HEK293 (cell line): ENCODE measurements at regions not wholly inside any gene's neighbourhood (a gene's known extent, or its start where the extent isn't known, plus 50 kb on each side); places are given as distances from the start of the nearest gene placed in this dataset.

Experiments used
- CTCF ChIA-PET: fragments of 350-600 bp; formaldehyde crosslinking; extraction: SDS; loops from one replicate; lab custom pipeline; 2021; ENCODE audit warnings: antibody characterized with exemption; lab: Yijun Ruan, JAX
- POLR2A ChIA-PET: fragments of 300-600 bp; formaldehyde crosslinking; extraction: SDS; loops from one replicate; lab custom pipeline; 2020; ENCODE audit warnings: antibody characterized with exemption, inconsistent platforms; lab: Yijun Ruan, JAX
- H3K27ac ChIP-seq: fragments of 200-500 bp; sonication (Bioruptor generic); 2 replicates; pipeline ENCODE4 v1.5.1; 2014; ENCODE audit warnings: low read depth, low read length, control low read depth, inconsistent platforms; ENCODE audit errors: extremely low read depth
- H3K36me3 ChIP-seq, 2 experiments: fragments of 200-500 bp in 1 of 2; sonication (Bioruptor generic) in 1 of 2; 1 replicate in 1 of 2; 2 replicates in 1 of 2; pipeline ENCODE4 v1.5.1; 2014 to 2017; ENCODE audit warnings: inconsistent platforms in 2 of 2, low read length in 2 of 2; ENCODE audit not compliant: control insufficient read depth in 2 of 2, insufficient read depth in 1 of 2
- H3K4me1 ChIP-seq: fragments of 200-500 bp; sonication (Bioruptor generic); 2 replicates; pipeline ENCODE4 v1.5.1; 2014; ENCODE audit warnings: mild to moderate bottlenecking, low read length, inconsistent platforms; ENCODE audit not compliant: control insufficient read depth, insufficient read depth
- H3K4me3 ChIP-seq: 2 replicates; pipeline ENCODE4 v1.5.1; 2011; ENCODE audit warnings: low read depth, mild to moderate bottlenecking, control low read depth, low read length, moderate library complexity
- H3K9me3 ChIP-seq: fragments of 200-500 bp; sonication (Bioruptor generic); 2 replicates; pipeline ENCODE4 v1.5.1; 2014; ENCODE audit warnings: low read depth, low read length, inconsistent platforms; ENCODE audit not compliant: control insufficient read depth, insufficient read depth
- KLF1 ChIP-seq: fragments of 450-650 bp; formaldehyde crosslinking; IDR thresholded peaks from 2 replicates; pipeline ENCODE4 v1.5.1; 2016; ENCODE audit warnings: missing biosample characterization, missing genetic modification characterization
- KLF10 ChIP-seq: fragments of 450-650 bp; IDR thresholded peaks from 2 replicates; pipeline ENCODE4 v1.5.1; 2018; ENCODE audit warnings: missing biosample characterization, mild to moderate bottlenecking, missing genetic modification characterization
- OVOL3 ChIP-seq: fragments of 450-650 bp; formaldehyde crosslinking; IDR thresholded peaks from 2 replicates; pipeline ENCODE4 v1.5.1; 2016; ENCODE audit warnings: missing biosample characterization, missing genetic modification characterization
- ZNF146 ChIP-seq: fragments of 450-650 bp; formaldehyde crosslinking; IDR thresholded peaks from 2 replicates; pipeline ENCODE4 v1.5.1; 2016; ENCODE audit warnings: missing biosample characterization, missing genetic modification characterization
- ZNF23 ChIP-seq: fragments of 450-650 bp; formaldehyde crosslinking; IDR thresholded peaks from 2 replicates; pipeline ENCODE4 v1.5.1; 2016; ENCODE audit warnings: missing biosample characterization, missing genetic modification characterization, borderline replicate concordance
- ZNF266 ChIP-seq: fragments of 450-650 bp; formaldehyde crosslinking; IDR thresholded peaks from 2 replicates; pipeline ENCODE4 v1.5.1; 2016; ENCODE audit warnings: missing biosample characterization, missing genetic modification characterization, low read depth
- ZNF302 ChIP-seq: fragments of 450-650 bp; formaldehyde crosslinking; IDR thresholded peaks from 2 replicates; pipeline ENCODE4 v1.5.1; 2016; ENCODE audit warnings: missing biosample characterization, missing genetic modification characterization, low read depth
- ZNF416 ChIP-seq: fragments of 450-650 bp; formaldehyde crosslinking; IDR thresholded peaks from 2 replicates; pipeline ENCODE4 v1.5.1; 2016; ENCODE audit warnings: missing biosample characterization, missing genetic modification characterization
- ZNF433 ChIP-seq: fragments of 450-650 bp; formaldehyde crosslinking; IDR thresholded peaks from 2 replicates; pipeline ENCODE4 v1.5.1; 2016; ENCODE audit warnings: missing biosample characterization, missing genetic modification characterization, low read depth
- ZNF548 ChIP-seq: fragments of 450-650 bp; formaldehyde crosslinking; IDR thresholded peaks from 2 replicates; pipeline ENCODE4 v1.5.1; 2016; ENCODE audit warnings: missing biosample characterization, missing genetic modification characterization
- TF ChIP-seq, protein P1 (sequence below): fragments of 450-650 bp; formaldehyde crosslinking; IDR thresholded peaks from 2 replicates; pipeline ENCODE4 v1.5.1; 2016; ENCODE audit warnings: missing biosample characterization, missing genetic modification characterization
- TF ChIP-seq, protein P2 (sequence below): fragments of 450-650 bp; formaldehyde crosslinking; IDR thresholded peaks from 2 replicates; pipeline ENCODE4 v1.5.1; 2016; ENCODE audit warnings: missing biosample characterization, missing genetic modification characterization
- TF ChIP-seq, protein P3 (sequence below): fragments of 450-650 bp; formaldehyde crosslinking; IDR thresholded peaks from 2 replicates; pipeline ENCODE4 v1.5.1; 2016; ENCODE audit warnings: missing biosample characterization, missing genetic modification characterization
- TF ChIP-seq, protein P4 (sequence below): sonication (generic); formaldehyde crosslinking; IDR thresholded peaks from 2 replicates; pipeline ENCODE4 v1.8.1; 2022; ENCODE audit warnings: mild to moderate bottlenecking, moderate library complexity, missing genetic modification reagents
- TF ChIP-seq, protein P5 (sequence below): fragments of 450-650 bp; formaldehyde crosslinking; IDR thresholded peaks from 2 replicates; pipeline ENCODE4 v1.5.1; 2016; ENCODE audit warnings: missing biosample characterization, missing genetic modification characterization

DNA sequence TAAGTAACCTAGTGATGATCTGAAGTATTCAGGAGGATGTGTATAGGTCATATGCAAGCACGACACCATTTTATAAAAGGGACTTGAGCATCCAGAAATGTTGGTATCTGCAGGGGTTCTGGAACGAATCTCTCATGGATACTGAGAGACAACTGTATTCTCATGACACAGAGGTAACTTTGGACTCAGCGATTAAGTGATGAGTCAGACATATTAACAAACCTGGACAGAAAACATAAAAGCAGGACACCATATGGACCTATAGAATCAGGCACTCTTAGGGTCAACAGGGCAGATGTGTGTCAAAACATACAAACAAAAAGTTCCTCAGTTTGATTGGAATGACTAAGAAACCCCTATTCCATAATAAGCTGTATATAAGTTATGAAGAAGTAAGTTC is 248.1 kb downstream of the ANKRD7 start:
- TF ChIP-seq, protein P1, sequence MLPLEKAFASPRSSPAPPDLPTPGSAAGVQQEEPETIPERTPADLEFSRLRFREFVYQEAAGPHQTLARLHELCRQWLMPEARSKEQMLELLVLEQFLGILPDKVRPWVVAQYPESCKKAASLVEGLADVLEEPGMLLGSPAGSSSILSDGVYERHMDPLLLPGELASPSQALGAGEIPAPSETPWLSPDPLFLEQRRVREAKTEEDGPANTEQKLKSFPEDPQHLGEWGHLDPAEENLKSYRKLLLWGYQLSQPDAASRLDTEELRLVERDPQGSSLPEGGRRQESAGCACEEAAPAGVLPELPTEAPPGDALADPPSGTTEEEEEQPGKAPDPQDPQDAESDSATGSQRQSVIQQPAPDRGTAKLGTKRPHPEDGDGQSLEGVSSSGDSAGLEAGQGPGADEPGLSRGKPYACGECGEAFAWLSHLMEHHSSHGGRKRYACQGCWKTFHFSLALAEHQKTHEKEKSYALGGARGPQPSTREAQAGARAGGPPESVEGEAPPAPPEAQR (tag by site-specific recombination) = no peak
- TF ChIP-seq ZNF266 (tag by site-specific recombination) = no peak
- TF ChIP-seq ZNF146 (tag by site-specific recombination) = no peak
- TF ChIP-seq OVOL3 (tag by site-specific recombination) = no peak
- TF ChIP-seq, protein P2, sequence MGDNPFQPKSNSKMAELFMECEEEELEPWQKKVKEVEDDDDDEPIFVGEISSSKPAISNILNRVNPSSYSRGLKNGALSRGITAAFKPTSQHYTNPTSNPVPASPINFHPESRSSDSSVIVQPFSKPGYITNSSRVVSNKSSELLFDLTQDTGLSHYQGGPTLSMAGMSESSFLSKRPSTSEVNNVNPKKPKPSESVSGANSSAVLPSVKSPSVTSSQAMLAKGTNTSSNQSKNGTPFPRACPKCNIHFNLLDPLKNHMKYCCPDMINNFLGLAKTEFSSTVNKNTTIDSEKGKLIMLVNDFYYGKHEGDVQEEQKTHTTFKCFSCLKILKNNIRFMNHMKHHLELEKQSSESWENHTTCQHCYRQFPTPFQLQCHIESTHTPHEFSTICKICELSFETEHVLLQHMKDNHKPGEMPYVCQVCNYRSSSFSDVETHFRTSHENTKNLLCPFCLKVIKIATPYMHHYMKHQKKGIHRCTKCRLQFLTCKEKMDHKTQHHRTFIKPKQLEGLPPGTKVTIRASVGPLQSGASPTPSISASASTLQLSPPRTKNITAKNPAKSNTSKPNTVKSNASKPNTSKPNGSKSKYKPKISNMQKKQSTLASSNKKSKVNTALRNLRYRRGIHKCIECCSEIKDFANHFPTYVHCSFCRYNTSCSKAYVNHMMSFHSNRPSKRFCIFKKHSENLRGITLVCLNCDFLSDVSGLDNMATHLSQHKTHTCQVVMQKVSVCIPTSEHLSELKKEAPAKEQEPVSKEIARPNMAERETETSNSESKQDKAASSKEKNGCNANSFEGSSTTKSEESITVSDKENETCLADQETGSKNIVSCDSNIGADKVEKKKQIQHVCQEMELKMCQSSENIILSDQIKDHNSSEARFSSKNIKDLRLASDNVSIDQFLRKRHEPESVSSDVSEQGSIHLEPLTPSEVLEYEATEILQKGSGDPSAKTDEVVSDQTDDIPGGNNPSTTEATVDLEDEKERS (tag by site-specific recombination) = no peak
- no peak for TF ChIP-seq ZNF433 (tag by site-specific recombination)
- no peak for TF ChIP-seq ZNF23 (tag by site-specific recombination)
- no peak for TF ChIP-seq KLF1 (tag by site-specific recombination)
- TF ChIP-seq KLF10 (tag by site-specific recombination) = no peak
- TF ChIP-seq, protein P3, sequence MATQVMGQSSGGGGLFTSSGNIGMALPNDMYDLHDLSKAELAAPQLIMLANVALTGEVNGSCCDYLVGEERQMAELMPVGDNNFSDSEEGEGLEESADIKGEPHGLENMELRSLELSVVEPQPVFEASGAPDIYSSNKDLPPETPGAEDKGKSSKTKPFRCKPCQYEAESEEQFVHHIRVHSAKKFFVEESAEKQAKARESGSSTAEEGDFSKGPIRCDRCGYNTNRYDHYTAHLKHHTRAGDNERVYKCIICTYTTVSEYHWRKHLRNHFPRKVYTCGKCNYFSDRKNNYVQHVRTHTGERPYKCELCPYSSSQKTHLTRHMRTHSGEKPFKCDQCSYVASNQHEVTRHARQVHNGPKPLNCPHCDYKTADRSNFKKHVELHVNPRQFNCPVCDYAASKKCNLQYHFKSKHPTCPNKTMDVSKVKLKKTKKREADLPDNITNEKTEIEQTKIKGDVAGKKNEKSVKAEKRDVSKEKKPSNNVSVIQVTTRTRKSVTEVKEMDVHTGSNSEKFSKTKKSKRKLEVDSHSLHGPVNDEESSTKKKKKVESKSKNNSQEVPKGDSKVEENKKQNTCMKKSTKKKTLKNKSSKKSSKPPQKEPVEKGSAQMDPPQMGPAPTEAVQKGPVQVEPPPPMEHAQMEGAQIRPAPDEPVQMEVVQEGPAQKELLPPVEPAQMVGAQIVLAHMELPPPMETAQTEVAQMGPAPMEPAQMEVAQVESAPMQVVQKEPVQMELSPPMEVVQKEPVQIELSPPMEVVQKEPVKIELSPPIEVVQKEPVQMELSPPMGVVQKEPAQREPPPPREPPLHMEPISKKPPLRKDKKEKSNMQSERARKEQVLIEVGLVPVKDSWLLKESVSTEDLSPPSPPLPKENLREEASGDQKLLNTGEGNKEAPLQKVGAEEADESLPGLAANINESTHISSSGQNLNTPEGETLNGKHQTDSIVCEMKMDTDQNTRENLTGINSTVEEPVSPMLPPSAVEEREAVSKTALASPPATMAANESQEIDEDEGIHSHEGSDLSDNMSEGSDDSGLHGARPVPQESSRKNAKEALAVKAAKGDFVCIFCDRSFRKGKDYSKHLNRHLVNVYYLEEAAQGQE (tag by site-specific recombination) = no peak
- TF ChIP-seq ZNF548 (tag by site-specific recombination) = no peak
- TF ChIP-seq ZNF302 (tag by site-specific recombination) = no peak
- H3K4me1 ChIP-seq = no peaks in the 10 kb centered on the region
- no peaks in the 10 kb centered on the region for H3K9me3 ChIP-seq
- CTCF ChIA-PET = no interaction called here
- no peaks in the 10 kb centered on the region for H3K36me3 ChIP-seq
- POLR2A ChIA-PET = no interaction called here
- no peak overlapping the region for H3K4me3 ChIP-seq
- H3K27ac ChIP-seq = no peak overlapping the region

DNA sequence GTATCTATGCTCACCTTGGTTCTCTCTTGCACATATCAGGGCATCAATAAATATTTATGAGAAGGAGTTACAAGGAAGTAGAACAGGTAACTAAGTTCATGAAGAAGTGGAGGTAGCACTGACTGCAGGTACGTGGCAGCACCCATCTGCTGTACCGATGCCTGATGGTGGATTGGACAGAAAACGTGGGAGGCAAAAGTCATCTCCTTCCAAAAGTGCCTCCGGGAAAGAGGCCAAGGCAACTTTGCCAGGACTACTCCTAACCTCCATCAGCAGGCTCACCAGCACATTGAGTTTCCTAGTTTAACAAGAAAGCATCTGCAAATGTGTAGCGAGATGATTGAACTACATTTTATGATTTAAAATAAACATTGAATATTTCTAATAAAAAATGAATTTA is 248.8 kb downstream of the ANKRD7 start:
- no peaks in the 10 kb centered on the region for H3K4me1 ChIP-seq
- ChIA-PET POLR2A (no interaction called here), CTCF (no interaction called here)
- no peaks in the 10 kb centered on the region for H3K9me3 ChIP-seq
- TF ChIP-seq, protein P4, sequence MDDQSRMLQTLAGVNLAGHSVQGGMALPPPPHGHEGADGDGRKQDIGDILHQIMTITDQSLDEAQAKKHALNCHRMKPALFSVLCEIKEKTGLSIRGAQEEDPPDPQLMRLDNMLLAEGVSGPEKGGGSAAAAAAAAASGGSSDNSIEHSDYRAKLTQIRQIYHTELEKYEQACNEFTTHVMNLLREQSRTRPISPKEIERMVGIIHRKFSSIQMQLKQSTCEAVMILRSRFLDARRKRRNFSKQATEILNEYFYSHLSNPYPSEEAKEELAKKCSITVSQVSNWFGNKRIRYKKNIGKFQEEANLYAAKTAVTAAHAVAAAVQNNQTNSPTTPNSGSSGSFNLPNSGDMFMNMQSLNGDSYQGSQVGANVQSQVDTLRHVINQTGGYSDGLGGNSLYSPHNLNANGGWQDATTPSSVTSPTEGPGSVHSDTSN = no peak
- TF ChIP-seq, protein P5, sequence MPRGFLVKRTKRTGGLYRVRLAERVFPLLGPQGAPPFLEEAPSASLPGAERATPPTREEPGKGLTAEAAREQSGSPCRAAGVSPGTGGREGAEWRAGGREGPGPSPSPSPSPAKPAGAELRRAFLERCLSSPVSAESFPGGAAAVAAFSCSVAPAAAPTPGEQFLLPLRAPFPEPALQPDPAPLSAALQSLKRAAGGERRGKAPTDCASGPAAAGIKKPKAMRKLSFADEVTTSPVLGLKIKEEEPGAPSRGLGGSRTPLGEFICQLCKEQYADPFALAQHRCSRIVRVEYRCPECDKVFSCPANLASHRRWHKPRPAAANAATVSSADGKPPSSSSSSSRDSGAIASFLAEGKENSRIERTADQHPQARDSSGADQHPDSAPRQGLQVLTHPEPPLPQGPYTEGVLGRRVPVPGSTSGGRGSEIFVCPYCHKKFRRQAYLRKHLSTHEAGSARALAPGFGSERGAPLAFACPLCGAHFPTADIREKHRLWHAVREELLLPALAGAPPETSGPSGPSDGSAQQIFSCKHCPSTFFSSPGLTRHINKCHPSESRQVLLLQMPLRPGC (tag by site-specific recombination) = no peak
- TF ChIP-seq ZNF416 (tag by site-specific recombination) = no peak
- no peak overlapping the region for H3K27ac ChIP-seq
- no peaks in the 10 kb centered on the region for H3K36me3 ChIP-seq
- no peak overlapping the region for H3K4me3 ChIP-seq
